ENCODE measurements at regions not wholly inside any gene's neighbourhood (a gene's known extent, or its start where the extent isn't known, plus 50 kb on each side); places are given as distances from the start of the nearest gene placed in this dataset.

GRCh38 chr3:25355998-25356397 lies 72.1 kb upstream of the RARB start:
- intact Hi-C loops (cut with DNase I): no loop called here
- no peak overlapping the region for H3K27ac ChIP-seq (ENCODE audit: low read length)
- no peaks in the 10 kb centered on the region for H3K27me3 ChIP-seq (ENCODE audit: control insufficient read depth, insufficient read depth)
- no peaks in the 10 kb centered on the region for H3K9me3 ChIP-seq (ENCODE audit: control insufficient read depth, low read length)
- no peaks in the 10 kb centered on the region for H3K4me1 ChIP-seq (ENCODE audit: control insufficient read depth, insufficient read depth, low read length)
- DNase-seq (no peak), ATAC-seq (no peak)
- 51% methylated on average over 3 of the region's 3 CpGs for WGBS
- H3K4me3 ChIP-seq (ENCODE audit: low read length): no peak overlapping the region

GRCh38 chr3:25362118-25362517 lies 65.9 kb upstream of the RARB start:
- DNase-seq: peak in 1 of 3 donors; percentile 14
- no peaks in the 10 kb centered on the region for H3K4me1 ChIP-seq (ENCODE audit: control insufficient read depth, insufficient read depth, low read length)
- ATAC-seq: no peak
- H3K27me3 ChIP-seq (ENCODE audit: control insufficient read depth, insufficient read depth): no peaks in the 10 kb centered on the region
- H3K9me3 ChIP-seq (ENCODE audit: control insufficient read depth, low read length): no peaks in the 10 kb centered on the region
- intact Hi-C loops (cut with DNase I): no loop called here
- H3K27ac ChIP-seq (ENCODE audit: low read length): no peak overlapping the region
- WGBS: 89% methylated on average over 7 of the region's 7 CpGs
- H3K4me3 ChIP-seq (ENCODE audit: low read length): no peak overlapping the region

- ATAC-seq (no peak), DNase-seq (no peak)
- no peaks in the 10 kb centered on the region for H3K9me3 ChIP-seq (ENCODE audit: control insufficient read depth, low read length)
- intact Hi-C loops (cut with DNase I): no loop called here
- no peaks in the 10 kb centered on the region for H3K27me3 ChIP-seq (ENCODE audit: control insufficient read depth, insufficient read depth)
- H3K4me1 ChIP-seq (ENCODE audit: control insufficient read depth, insufficient read depth, low read length): no peaks in the 10 kb centered on the region
- H3K4me3 ChIP-seq (ENCODE audit: low read length): no peak overlapping the region
- 88% methylated on average over 1 of the region's 1 CpG for WGBS
- no peak overlapping the region for H3K27ac ChIP-seq (ENCODE audit: low read length)
These were observed 62.4 kb upstream of the RARB start for GRCh38 chr3:25365636-25366035.

- Histone ChIP-seq H3K9me3 (ENCODE audit: control insufficient read depth, low read length) (no peaks in the 10 kb centered on the region), H3K27ac (ENCODE audit: low read length) (no peak overlapping the region), H3K4me3 (ENCODE audit: low read length) (no peak overlapping the region), H3K4me1 (ENCODE audit: control insufficient read depth, insufficient read depth, low read length) (no peaks in the 10 kb centered on the region), H3K27me3 (ENCODE audit: control insufficient read depth, insufficient read depth) (no peaks in the 10 kb centered on the region)
- intact Hi-C loops (cut with DNase I): no loop called here
- WGBS: 91% methylated on average over 1 of the region's 1 CpG
- ATAC-seq (no peak), DNase-seq (no peak)
These were observed 61.0 kb upstream of the RARB start for GRCh38 chr3:25367025-25367424.

- WGBS: 86% methylated on average over 3 of the region's 3 CpGs
These were observed 55.9 kb upstream of the RARB start for GRCh38 chr3:25372167-25372566.

GRCh38 chr3:25376340-25376739 lies 51.7 kb upstream of the RARB start:
- whole genome bisulfite sequencing: 68% methylated on average over 4 of the region's 4 CpGs
- H3K27ac ChIP-seq (ENCODE audit: low read length): no peak overlapping the region
- no peaks in the 10 kb centered on the region for H3K27me3 ChIP-seq (ENCODE audit: control insufficient read depth, insufficient read depth)
- no peaks in the 10 kb centered on the region for H3K4me1 ChIP-seq (ENCODE audit: control insufficient read depth, insufficient read depth, low read length)
- no peaks in the 10 kb centered on the region for H3K9me3 ChIP-seq (ENCODE audit: control insufficient read depth, low read length)
- ATAC-seq (no peak), DNase-seq (no peak)
- intact Hi-C loops (cut with DNase I): no loop called here
- no peak overlapping the region for H3K4me3 ChIP-seq (ENCODE audit: low read length)

More at GRCh38 chr3:25372167-25372566, 55.9 kb upstream of the RARB start:
- DNase-seq (no peak), ATAC-seq (no peak)
- H3K4me3 ChIP-seq (ENCODE audit: low read length): no peak overlapping the region
- no peak overlapping the region for H3K27ac ChIP-seq (ENCODE audit: low read length)
- H3K27me3 ChIP-seq (ENCODE audit: control insufficient read depth, insufficient read depth): no peaks in the 10 kb centered on the region
- H3K4me1 ChIP-seq (ENCODE audit: control insufficient read depth, insufficient read depth, low read length): no peaks in the 10 kb centered on the region
- intact Hi-C loops (cut with DNase I): no loop called here
- H3K9me3 ChIP-seq (ENCODE audit: control insufficient read depth, low read length): no peaks in the 10 kb centered on the region

GRCh38 chr3:25377042-25377441 lies 51.0 kb upstream of the RARB start:
- Histone ChIP-seq H3K9me3 (ENCODE audit: control insufficient read depth, low read length) (no peaks in the 10 kb centered on the region), H3K4me3 (ENCODE audit: low read length) (no peak overlapping the region), H3K27me3 (ENCODE audit: control insufficient read depth, insufficient read depth) (no peaks in the 10 kb centered on the region), H3K27ac (ENCODE audit: low read length) (no peak overlapping the region), H3K4me1 (ENCODE audit: control insufficient read depth, insufficient read depth, low read length) (no peaks in the 10 kb centered on the region)
- intact Hi-C loops (cut with DNase I): no loop called here
- DNase-seq (no peak), ATAC-seq (no peak)
- WGBS: 86% methylated on average over 2 of the region's 2 CpGs

Measured in right cardiac atrium (tissue), 5 donors.